ENCODE measurements at regions not wholly inside any gene's neighbourhood (a gene's known extent, or its start where the extent isn't known, plus 50 kb on each side); places are given as distances from the start of the nearest gene placed in this dataset.

DNA sequence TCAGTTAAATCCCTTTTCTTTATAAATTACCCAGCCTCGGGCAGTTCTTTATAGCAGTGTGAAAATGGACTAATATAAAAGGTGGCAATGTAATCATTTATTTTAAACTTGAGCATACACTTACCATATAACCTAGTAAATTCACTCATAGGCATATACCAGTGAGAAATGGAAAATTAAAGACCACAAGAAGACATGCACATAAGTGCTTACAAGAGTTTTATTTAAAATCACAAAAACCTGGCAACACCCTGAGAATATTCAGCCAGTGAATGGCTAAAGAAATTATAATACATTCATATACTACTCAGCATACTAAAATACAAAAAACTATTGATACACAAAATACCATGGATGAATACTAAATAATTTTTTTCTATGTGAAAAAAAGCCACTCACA, 1017.5 kb upstream of the TMEM132C start:
- TF ChIP-seq, protein P1, sequence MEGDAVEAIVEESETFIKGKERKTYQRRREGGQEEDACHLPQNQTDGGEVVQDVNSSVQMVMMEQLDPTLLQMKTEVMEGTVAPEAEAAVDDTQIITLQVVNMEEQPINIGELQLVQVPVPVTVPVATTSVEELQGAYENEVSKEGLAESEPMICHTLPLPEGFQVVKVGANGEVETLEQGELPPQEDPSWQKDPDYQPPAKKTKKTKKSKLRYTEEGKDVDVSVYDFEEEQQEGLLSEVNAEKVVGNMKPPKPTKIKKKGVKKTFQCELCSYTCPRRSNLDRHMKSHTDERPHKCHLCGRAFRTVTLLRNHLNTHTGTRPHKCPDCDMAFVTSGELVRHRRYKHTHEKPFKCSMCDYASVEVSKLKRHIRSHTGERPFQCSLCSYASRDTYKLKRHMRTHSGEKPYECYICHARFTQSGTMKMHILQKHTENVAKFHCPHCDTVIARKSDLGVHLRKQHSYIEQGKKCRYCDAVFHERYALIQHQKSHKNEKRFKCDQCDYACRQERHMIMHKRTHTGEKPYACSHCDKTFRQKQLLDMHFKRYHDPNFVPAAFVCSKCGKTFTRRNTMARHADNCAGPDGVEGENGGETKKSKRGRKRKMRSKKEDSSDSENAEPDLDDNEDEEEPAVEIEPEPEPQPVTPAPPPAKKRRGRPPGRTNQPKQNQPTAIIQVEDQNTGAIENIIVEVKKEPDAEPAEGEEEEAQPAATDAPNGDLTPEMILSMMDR (conservative IDR thresholded peaks at IDR 0.05; ENCODE audit: low read depth), result no peak
- CTCF ChIA-PET, result no interaction called here
- no peak overlapping the region for H3K27ac ChIP-seq
- DNase-seq (ENCODE audit: low spot score), result no peak
- POLR2A ChIA-PET (ENCODE audit: low non-redundant PET), result no interaction called here

DNA sequence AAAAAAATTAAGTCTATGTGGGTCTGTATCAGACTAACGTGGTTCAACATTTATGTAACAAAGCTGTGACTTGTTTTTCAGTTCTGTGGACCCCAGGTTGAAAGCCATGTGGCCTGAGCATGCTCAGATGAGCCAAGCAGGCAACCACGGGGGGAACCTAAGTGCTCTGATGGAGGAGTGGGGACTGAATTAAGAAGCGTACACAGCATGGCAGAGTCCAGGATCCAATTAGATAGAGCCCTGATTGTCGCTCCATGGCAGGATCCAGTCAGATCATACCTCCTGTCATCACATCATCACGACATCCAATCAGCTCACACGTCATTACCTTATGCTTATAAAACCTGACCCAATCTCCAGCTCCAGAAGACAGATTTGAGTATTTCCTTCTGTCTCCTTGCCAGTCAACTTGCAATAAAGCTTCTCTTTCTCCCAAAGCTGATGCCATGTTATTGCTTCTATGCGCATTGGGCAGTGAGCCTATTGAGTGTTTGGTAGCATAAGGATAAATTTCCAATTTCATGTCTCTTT, 1013.1 kb upstream of the TMEM132C start:
- ChIA-PET CTCF (interaction anchor here (0.6 kb wide), 1 partner anchor 228 kb away, joined by 3 read pairs; no protein-coding TSS in a partner anchor), POLR2A (ENCODE audit: low non-redundant PET) (no interaction called here)
- no peak for DNase-seq (ENCODE audit: low spot score)
- H3K27ac ChIP-seq, result no peak overlapping the region
- TF ChIP-seq, protein P1 (conservative IDR thresholded peaks at IDR 0.05; ENCODE audit: low read depth), result no peak

- no peak for DNase-seq (ENCODE audit: low spot score)
- TF ChIP-seq, protein P1 (conservative IDR thresholded peaks at IDR 0.05; ENCODE audit: low read depth), result no peak
- POLR2A ChIA-PET (ENCODE audit: low non-redundant PET), result no interaction called here
- CTCF ChIA-PET, result no interaction called here
- H3K27ac ChIP-seq, result no peak overlapping the region
These were observed 1012.5 kb upstream of the TMEM132C start for GRCh38 chr12:127254420-127254955.

DNA sequence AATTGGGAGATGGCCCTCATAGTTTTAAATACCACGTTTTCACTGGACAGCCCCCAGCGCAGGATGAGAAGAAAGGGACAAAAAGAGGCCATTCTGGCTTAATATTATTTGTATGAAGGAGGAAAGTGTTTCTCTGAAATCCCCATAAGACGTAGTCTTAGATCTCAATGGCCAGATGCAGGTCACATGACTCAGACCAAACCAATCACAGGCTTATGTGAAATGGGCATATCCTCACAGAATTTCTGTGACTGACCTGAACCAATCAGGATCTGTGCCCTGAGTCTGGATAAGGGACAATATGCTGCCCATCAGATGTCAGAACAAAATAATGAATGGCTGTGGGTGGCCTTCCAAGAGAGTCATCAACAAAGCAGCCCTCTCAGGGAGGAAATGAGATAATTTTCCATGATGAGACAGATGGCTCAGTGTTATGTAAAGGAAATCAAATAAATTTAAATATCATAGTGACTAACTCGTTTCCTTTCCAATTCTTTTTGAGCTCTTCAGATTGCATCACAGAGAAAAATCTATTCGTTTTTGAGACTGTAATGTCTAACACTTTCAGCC, 1009.5 kb upstream of the TMEM132C start:
- TF ChIP-seq, protein P1 (conservative IDR thresholded peaks at IDR 0.05; ENCODE audit: low read depth), result no peak
- DNase-seq (ENCODE audit: low spot score), result no peak
- POLR2A ChIA-PET (ENCODE audit: low non-redundant PET), result no interaction called here
- H3K27ac ChIP-seq, result no peak overlapping the region
- CTCF ChIA-PET, result no interaction called here

GRCh38 chr12:127260531-127260930, 1006.4 kb upstream of the TMEM132C start:
- no peak overlapping the region for H3K27ac ChIP-seq
- ChIA-PET CTCF (no interaction called here), POLR2A (ENCODE audit: low non-redundant PET) (no interaction called here)
- DNase-seq (ENCODE audit: low spot score), result no peak
- TF ChIP-seq, protein P1 (conservative IDR thresholded peaks at IDR 0.05; ENCODE audit: low read depth), result no peak

DNA sequence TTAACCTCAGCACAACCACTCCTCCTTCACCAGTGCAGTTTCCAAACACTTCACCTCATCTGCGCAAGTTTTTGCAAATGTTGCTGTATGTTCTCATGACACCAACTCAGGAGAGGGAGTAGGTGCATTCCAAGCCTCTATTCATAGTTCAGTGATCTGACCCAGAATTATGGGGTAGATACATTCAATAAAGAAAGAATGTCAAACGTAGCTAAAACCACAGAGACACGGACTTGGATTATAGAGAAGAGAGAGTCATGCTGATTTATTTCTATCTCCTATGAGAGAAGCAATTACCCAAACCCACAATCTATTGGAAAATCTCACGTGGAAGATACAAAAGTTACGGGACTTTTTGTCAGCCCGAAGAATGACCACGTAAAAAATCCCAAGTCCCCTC, 1006.0 kb upstream of the TMEM132C start:
- POLR2A ChIA-PET (ENCODE audit: low non-redundant PET), result no interaction called here
- DNase-seq (ENCODE audit: low spot score), result no peak
- H3K27ac ChIP-seq, result no peak overlapping the region
- CTCF ChIA-PET, result no interaction called here
- TF ChIP-seq, protein P1 (conservative IDR thresholded peaks at IDR 0.05; ENCODE audit: low read depth), result no peak

All from RWPE1 (cell line).